ENCODE measurements at regions not wholly inside any gene's neighbourhood (a gene's known extent, or its start where the extent isn't known, plus 50 kb on each side); places are given as distances from the start of the nearest gene placed in this dataset.

DNA sequence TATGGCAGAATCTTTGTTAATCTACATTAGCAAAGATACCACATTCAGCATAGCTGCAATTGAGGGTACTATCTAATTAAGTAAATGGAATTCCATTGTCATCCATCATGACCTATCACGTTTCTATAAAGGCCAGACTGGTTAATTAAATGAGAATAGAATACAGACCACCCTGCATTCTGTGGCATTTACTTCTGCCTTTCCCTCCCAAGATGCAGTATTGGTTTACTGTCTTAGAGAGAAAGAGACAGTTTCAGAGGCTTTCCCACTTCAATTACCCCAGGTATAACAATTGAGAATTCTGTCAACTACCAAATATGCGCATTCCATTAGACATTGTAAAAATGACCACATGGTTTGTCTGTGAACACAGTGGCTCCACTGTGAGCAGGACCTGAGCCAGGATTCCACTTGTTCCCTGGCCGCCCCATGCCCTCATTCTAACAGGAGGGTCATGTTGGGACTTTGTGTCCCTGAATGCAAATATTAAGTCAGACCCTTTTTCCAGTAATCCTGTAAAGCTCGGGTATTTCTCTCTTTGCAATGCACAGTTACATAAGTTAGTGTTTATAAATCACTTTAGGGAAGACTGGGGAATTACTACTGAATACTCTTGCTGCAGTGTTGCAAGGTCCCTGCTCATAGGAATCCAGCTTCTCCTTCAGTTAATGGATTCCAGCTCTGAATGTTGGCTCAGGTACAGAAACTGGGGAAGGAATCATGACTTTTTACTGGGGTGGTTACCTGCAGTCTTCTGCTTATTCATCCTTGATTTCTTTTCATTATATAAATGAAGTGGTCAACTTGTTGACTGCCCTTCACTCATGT, 261.0 kb downstream of the PDGFC start:
- TF ChIP-seq CTCF (conservative IDR thresholded peaks at IDR 0.05) (no peak), ZFX (IDR thresholded peaks at IDR 0.05) (no peak)
- no peak overlapping the region for H3K27ac ChIP-seq

DNA sequence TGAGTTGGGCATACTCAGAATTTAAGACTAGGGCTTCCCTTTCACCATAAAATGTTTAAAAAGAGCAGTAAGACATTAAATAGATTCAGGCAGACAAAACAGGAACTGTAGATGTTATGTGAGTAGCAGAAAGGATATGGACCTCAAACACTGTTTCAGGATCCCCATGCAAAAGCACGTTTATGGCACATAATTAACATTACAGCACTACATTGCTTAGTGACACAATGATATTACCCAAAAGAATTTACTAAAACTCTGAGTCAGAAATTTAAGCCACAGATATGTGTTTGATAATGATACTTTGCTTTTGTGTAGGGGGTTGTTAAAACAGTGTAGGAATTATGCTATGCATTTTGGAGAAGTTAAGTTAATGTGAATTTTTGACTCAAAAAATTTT, 266.3 kb downstream of the PDGFC start:
- no peak for TF ChIP-seq CTCF (conservative IDR thresholded peaks at IDR 0.05)
- TF ChIP-seq ZFX (IDR thresholded peaks at IDR 0.05): no peak
- H3K27ac ChIP-seq: no peak overlapping the region

DNA sequence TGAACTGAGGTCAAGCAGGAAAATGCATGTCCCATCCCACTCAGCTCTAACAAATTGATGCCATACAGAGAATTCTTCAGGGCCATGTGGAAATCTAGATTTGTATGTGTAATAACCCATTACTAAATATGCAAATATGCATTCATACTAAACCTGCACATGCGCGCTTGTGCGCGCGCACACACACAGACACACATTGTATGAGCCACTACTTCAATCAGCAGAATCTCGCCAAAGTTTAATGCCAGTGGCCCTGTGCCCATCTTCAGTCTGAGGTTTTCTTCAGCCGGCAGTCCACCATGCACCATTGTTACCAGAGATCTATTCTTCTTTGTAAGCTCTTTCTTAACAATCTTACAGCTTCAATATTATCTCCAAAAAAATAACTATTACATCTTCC, 276.4 kb downstream of the PDGFC start:
- H3K27ac ChIP-seq: no peak overlapping the region
- no peak for TF ChIP-seq CTCF (conservative IDR thresholded peaks at IDR 0.05)
- no peak for TF ChIP-seq ZFX (IDR thresholded peaks at IDR 0.05)

GRCh38 chr4:156694413-156694812, 277.2 kb downstream of the PDGFC start:
- TF ChIP-seq ZFX (IDR thresholded peaks at IDR 0.05) (no peak), CTCF (conservative IDR thresholded peaks at IDR 0.05) (no peak)
- H3K27ac ChIP-seq: no peak overlapping the region

DNA sequence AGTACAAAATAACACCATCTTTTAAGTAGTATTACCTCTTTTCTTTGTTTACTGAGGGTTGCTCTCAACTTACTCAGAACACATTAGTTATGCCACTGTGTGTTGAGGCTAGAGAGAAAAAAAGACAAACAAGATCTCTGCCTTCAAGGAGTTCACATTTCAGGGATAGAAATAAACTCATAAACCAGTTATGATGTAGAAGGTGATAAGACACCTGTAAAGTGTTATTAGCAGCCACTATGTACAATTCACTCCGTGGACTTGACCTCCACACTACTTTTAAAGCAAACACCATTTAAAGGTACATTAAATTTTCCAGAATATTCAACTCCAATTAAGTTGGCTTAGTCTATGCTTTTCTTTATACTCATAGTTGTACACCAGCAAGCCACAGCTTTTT, 278.0 kb downstream of the PDGFC start:
- no peak overlapping the region for H3K27ac ChIP-seq
- no peak for TF ChIP-seq CTCF (conservative IDR thresholded peaks at IDR 0.05)
- TF ChIP-seq ZFX (IDR thresholded peaks at IDR 0.05): no peak

GRCh38 chr4:156692016-156692415, 279.6 kb downstream of the PDGFC start:
- TF ChIP-seq CTCF (conservative IDR thresholded peaks at IDR 0.05) (no peak), ZFX (IDR thresholded peaks at IDR 0.05) (no peak)
- no peak overlapping the region for H3K27ac ChIP-seq

GRCh38 chr4:156690572-156690971, 281.0 kb downstream of the PDGFC start:
- no peak for TF ChIP-seq ZFX (IDR thresholded peaks at IDR 0.05)
- H3K27ac ChIP-seq: no peak overlapping the region

GRCh38 chr4:156686120-156686519, 285.5 kb downstream of the PDGFC start:
- TF ChIP-seq ZFX (IDR thresholded peaks at IDR 0.05) (no peak), CTCF (conservative IDR thresholded peaks at IDR 0.05) (no peak)
- no peak overlapping the region for H3K27ac ChIP-seq
